Astrocyte (in vitro differentiated cells and primary cell): ENCODE measurements at regions not wholly inside any gene's neighbourhood (a gene's known extent, or its start where the extent isn't known, plus 50 kb on each side); places are given as distances from the start of the nearest gene placed in this dataset.

Source experiments
- EZH2 ChIP-seq: IDR thresholded peaks from 2 replicates; pipeline ENCODE4 v1.6.1; 2012; ENCODE audit warnings: mild to moderate bottlenecking, low read length, inconsistent platforms; ENCODE audit not compliant: insufficient read depth
- TF ChIP-seq, protein P1 (sequence below): IDR thresholded peaks from 2 replicates; pipeline ENCODE4 v1.5.1; 2011; ENCODE audit warnings: low read depth, mild to moderate bottlenecking, inconsistent platforms, low read length, moderate library complexity; ENCODE audit not compliant: insufficient read depth

DNA sequence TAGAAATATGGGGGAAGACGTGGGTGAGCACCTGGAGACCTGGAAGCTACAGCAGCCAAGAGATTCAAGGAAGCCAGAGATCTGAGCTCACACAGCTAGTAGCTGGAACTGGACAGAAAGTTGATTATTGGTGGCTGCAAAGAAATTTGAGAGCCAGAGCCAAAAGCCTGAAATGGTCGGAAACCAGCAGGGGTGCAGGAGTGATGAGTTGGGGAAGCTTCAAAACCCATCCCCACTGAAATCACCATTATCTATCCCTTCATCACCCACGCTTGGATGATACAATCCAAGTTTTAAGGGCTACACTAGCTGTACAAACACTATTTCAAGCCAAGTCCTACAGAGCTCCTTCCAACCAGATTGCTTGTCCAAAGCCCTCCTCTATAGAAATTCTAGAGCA, 296.1 kb upstream of the NEBL start:
- TF ChIP-seq EZH2, result no peak
- TF ChIP-seq, protein P1, sequence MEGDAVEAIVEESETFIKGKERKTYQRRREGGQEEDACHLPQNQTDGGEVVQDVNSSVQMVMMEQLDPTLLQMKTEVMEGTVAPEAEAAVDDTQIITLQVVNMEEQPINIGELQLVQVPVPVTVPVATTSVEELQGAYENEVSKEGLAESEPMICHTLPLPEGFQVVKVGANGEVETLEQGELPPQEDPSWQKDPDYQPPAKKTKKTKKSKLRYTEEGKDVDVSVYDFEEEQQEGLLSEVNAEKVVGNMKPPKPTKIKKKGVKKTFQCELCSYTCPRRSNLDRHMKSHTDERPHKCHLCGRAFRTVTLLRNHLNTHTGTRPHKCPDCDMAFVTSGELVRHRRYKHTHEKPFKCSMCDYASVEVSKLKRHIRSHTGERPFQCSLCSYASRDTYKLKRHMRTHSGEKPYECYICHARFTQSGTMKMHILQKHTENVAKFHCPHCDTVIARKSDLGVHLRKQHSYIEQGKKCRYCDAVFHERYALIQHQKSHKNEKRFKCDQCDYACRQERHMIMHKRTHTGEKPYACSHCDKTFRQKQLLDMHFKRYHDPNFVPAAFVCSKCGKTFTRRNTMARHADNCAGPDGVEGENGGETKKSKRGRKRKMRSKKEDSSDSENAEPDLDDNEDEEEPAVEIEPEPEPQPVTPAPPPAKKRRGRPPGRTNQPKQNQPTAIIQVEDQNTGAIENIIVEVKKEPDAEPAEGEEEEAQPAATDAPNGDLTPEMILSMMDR, result no peak
